HG02623 (cell line): ENCODE measurements at regions not wholly inside any gene's neighbourhood (a gene's known extent, or its start where the extent isn't known, plus 50 kb on each side); places are given as distances from the start of the nearest gene placed in this dataset.

Source experiments
- ATAC-seq: cut with Tn5 transposase; IDR thresholded peaks from one replicate; pipeline ENCODE4 v1.9.1; 2021; ENCODE audit warnings: moderate library complexity; ENCODE audit not compliant: unreplicated experiment

GRCh38 chr4:173713026-173713425, 183.0 kb upstream of the HAND2 start:
- no peak for ATAC-seq

- ATAC-seq: no peak
Measured at GRCh38 chr4:173707658-173708419, 177.8 kb upstream of the HAND2 start.

GRCh38 chr4:173704201-173704600, 174.2 kb upstream of the HAND2 start:
- ATAC-seq: no peak

GRCh38 chr4:173703021-173703420, 173.0 kb upstream of the HAND2 start:
- no peak for ATAC-seq

- no peak for ATAC-seq
Measured at GRCh38 chr4:173700650-173701049, 170.6 kb upstream of the HAND2 start.

GRCh38 chr4:173699841-173700475, 169.9 kb upstream of the HAND2 start:
- ATAC-seq: no peak

GRCh38 chr4:173698557-173699262, 168.7 kb upstream of the HAND2 start:
- ATAC-seq: no peak

GRCh38 chr4:173697840-173698239, 167.8 kb upstream of the HAND2 start:
- ATAC-seq: no peak

- ATAC-seq: no peak
Measured at GRCh38 chr4:173696551-173696950, 166.5 kb upstream of the HAND2 start.

GRCh38 chr4:173696011-173696410, 166.0 kb upstream of the HAND2 start:
- ATAC-seq: no peak

GRCh38 chr4:173685831-173686210, 155.8 kb upstream of the HAND2 start:
- no peak for ATAC-seq

GRCh38 chr4:173685165-173685830, 155.3 kb upstream of the HAND2 start:
- ATAC-seq: no peak

GRCh38 chr4:173684223-173684622, 154.2 kb upstream of the HAND2 start:
- ATAC-seq: no peak

GRCh38 chr4:173682609-173683008, 152.6 kb upstream of the HAND2 start:
- no peak for ATAC-seq

GRCh38 chr4:173680278-173680677, 150.2 kb upstream of the HAND2 start:
- ATAC-seq: no peak

GRCh38 chr4:173675446-173675845, 145.4 kb upstream of the HAND2 start:
- ATAC-seq: no peak

GRCh38 chr4:173669460-173670179, 139.6 kb upstream of the HAND2 start:
- ATAC-seq: no peak

- no peak for ATAC-seq
Measured at GRCh38 chr4:173661001-173661400, 131.0 kb upstream of the HAND2 start.

GRCh38 chr4:173656898-173657297, 126.9 kb upstream of the HAND2 start:
- ATAC-seq: no peak

- ATAC-seq: no peak
Measured at GRCh38 chr4:173652283-173652931, 122.4 kb upstream of the HAND2 start.
